Esophagus squamous epithelium (tissue), 5 donors: ENCODE measurements at regions not wholly inside any gene's neighbourhood (a gene's known extent, or its start where the extent isn't known, plus 50 kb on each side); places are given as distances from the start of the nearest gene placed in this dataset.
"Not testable (repeated sequence)": the region's sequence is repeated elsewhere in the genome, so short reads cannot be mapped to it uniquely, and the experiment has no call there.

Experiments
- DNase-seq: peaks from one replicate; lab custom pipeline; 2025; lab: John Stamatoyannopoulos, UW
- H3K27ac ChIP-seq, 4 donors: fragments of 200-600 bp; sonication (generic); one replicate each; pipeline ENCODE4 v1.5.1; 2016 to 2019; ENCODE audit warnings: mild to moderate bottlenecking in 1 of 4
- H3K27me3 ChIP-seq, 4 donors: fragments of 200-600 bp; sonication (generic); 1 replicate in 3 of 4; 2 replicates in 1 of 4; pipeline versions ENCODE4 v1.5.1 to v1.6.0; 2017 to 2021; ENCODE audit warnings: antibody characterized with exemption in 1 of 4
- H3K36me3 ChIP-seq, 3 donors: fragments of 200-600 bp; sonication (generic); one replicate each; pipeline ENCODE4 v1.5.1; 2016 to 2019
- H3K4me1 ChIP-seq, 3 donors: fragments of 200-600 bp; sonication (generic); one replicate each; pipeline ENCODE4 v1.5.1; 2017 to 2019
- H3K4me3 ChIP-seq, 4 donors: fragments of 200-600 bp; sonication (generic); 1 replicate in 3 of 4; 2 replicates in 1 of 4; pipeline ENCODE4 v1.5.1; 2016 to 2019; ENCODE audit warnings: mild to moderate bottlenecking in 2 of 4, moderate library complexity in 1 of 4
- H3K9me3 ChIP-seq, 3 donors: fragments of 200-600 bp; sonication (generic); one replicate each; pipeline ENCODE4 v1.5.1; 2016 to 2019
- POLR2A ChIP-seq, 4 donors: fragments of 450-650 bp; IDR thresholded peaks; one replicate each; pipeline ENCODE4 v1.6.1; 2017; ENCODE audit warnings: antibody characterized with exemption in 4 of 4, mild to moderate bottlenecking in 4 of 4, moderate library complexity in 3 of 4
- WGBS, 2 donors: methylation state at CpG; one replicate each; pipeline ENCODE4 v1.1.5; 2018; 5-methylcytosine and 5-hydroxymethylcytosine counted together
- intact Hi-C: fragments of 100-400 bp; cut with DNase I; formaldehyde crosslinking; loops from one replicate; pipeline ENCODE4 v1.15.0; 2022
- TF ChIP-seq, protein P1 (sequence below), 6 experiments: fragments of 450-650 bp in 4 of 6; fragments of 200-600 bp in 2 of 6; sonication (generic) in 2 of 6; IDR thresholded peaks; one replicate each; pipeline ENCODE4 v1.5.1; 2016 to 2019; ENCODE audit warnings: antibody characterized with exemption in 6 of 6, mild to moderate bottlenecking in 4 of 6, moderate library complexity in 4 of 6
- donor health status: DM: yes; HTN: yes; CAD: no.

GRCh38 chr5:40442346-40442745 lies 237.4 kb upstream of the PTGER4 start:
- DNase-seq = no peak
- TF ChIP-seq, protein P1, sequence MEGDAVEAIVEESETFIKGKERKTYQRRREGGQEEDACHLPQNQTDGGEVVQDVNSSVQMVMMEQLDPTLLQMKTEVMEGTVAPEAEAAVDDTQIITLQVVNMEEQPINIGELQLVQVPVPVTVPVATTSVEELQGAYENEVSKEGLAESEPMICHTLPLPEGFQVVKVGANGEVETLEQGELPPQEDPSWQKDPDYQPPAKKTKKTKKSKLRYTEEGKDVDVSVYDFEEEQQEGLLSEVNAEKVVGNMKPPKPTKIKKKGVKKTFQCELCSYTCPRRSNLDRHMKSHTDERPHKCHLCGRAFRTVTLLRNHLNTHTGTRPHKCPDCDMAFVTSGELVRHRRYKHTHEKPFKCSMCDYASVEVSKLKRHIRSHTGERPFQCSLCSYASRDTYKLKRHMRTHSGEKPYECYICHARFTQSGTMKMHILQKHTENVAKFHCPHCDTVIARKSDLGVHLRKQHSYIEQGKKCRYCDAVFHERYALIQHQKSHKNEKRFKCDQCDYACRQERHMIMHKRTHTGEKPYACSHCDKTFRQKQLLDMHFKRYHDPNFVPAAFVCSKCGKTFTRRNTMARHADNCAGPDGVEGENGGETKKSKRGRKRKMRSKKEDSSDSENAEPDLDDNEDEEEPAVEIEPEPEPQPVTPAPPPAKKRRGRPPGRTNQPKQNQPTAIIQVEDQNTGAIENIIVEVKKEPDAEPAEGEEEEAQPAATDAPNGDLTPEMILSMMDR (IDR thresholded peaks at IDR 0.05) = no peak
- TF ChIP-seq POLR2A (IDR thresholded peaks at IDR 0.05) = no peak
- Histone ChIP-seq H3K4me3 (no peak overlapping the region), H3K9me3 (no peaks in the 10 kb centered on the region), H3K27ac (no peak overlapping the region), H3K27me3 (no peaks in the 10 kb centered on the region), H3K4me1 (peaks cover 0 to 6% (median 0%) of the 10 kb centered on the region in 3 donors), H3K36me3 (no peaks in the 10 kb centered on the region)
- WGBS, 2 donors = 31 to 47% methylated on average over 2 of the region's 2 CpGs
- intact Hi-C loops = no loop called here

GRCh38 chr5:40441733-40442132 lies 238.0 kb upstream of the PTGER4 start:
- no peaks in the 10 kb centered on the region for H3K27me3 ChIP-seq
- intact Hi-C loops = no loop called here
- H3K27ac ChIP-seq = no peak overlapping the region

GRCh38 chr5:40440746-40441145 lies 239.0 kb upstream of the PTGER4 start:
- H3K9me3 ChIP-seq = no peaks in the 10 kb centered on the region
- TF ChIP-seq POLR2A (IDR thresholded peaks at IDR 0.05) = no peak
- TF ChIP-seq, protein P1 (IDR thresholded peaks at IDR 0.05) = no peak
- H3K27me3 ChIP-seq = no peaks in the 10 kb centered on the region
- 75 to 82% methylated on average over 1 of the region's 1 CpG for WGBS, 2 donors
- no peaks in the 10 kb centered on the region for H3K36me3 ChIP-seq
- H3K4me3 ChIP-seq = no peak overlapping the region
- intact Hi-C loops = no loop called here
- H3K27ac ChIP-seq = no peak overlapping the region
- no peak for DNase-seq
- peaks cover 0 to 6% (median 0%) of the 10 kb centered on the region in 3 donors for H3K4me1 ChIP-seq

More at GRCh38 chr5:40441733-40442132, 238.0 kb upstream of the PTGER4 start:
- no peak for DNase-seq
- TF ChIP-seq POLR2A (IDR thresholded peaks at IDR 0.05) = no peak
- TF ChIP-seq, protein P1 (IDR thresholded peaks at IDR 0.05) = no peak
- H3K4me1 ChIP-seq = peaks cover 0 to 6% (median 0%) of the 10 kb centered on the region in 3 donors
- H3K9me3 ChIP-seq = no peaks in the 10 kb centered on the region
- H3K36me3 ChIP-seq = no peaks in the 10 kb centered on the region
- 29 to 44% methylated on average over 4 of the region's 4 CpGs for WGBS, 2 donors
- H3K4me3 ChIP-seq = no peak overlapping the region

DNA sequence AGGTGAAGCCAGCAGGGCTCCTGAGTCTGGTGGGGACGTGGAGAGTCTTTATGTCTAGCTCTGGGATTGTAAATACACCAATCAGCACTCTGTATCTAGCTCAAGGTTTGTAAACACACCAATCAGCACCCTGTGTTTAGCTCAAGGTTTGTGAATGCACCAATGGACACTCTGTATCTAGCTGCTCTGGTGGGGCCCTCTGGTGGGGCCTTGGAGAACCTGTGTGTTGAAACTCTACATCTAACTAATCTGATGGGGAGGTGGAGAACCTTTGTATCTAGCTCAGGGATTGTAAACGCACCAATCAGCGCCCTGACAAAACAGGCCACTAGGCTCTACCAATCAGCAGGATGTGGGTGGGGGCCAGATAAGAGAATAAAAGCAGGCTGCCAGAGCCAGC lies 240.6 kb upstream of the PTGER4 start:
- intact Hi-C loops, H3K4me1 ChIP-seq, H3K9me3 ChIP-seq, H3K27ac ChIP-seq, H3K36me3 ChIP-seq, H3K4me3 ChIP-seq, DNase-seq, H3K27me3 ChIP-seq: not testable (repeated sequence)
- 90 to 92% methylated on average over 2 of the region's 3 CpGs for WGBS, 2 donors

DNA sequence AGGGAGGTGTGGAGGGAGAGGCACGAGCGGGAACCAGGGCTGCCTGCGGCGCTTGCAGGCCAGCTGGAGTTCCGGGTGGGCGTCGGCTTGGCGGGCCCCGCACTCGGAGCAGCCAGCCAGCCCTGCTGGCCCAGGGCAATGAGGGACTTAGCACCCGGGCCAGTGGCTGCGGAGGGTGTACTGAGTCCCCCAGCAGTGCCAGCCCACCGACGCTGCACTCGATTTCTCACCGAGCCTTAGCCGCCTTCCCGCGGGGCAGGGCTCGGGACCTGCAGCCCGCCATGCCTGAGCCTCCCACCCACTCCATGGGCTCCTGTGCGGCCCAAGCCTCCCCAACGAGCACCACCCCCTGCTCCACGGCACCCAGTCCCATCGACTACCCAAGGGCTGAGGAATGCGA lies 241.1 kb upstream of the PTGER4 start:
- H3K4me3 ChIP-seq, H3K27ac ChIP-seq, DNase-seq, H3K9me3 ChIP-seq, H3K36me3 ChIP-seq, intact Hi-C loops, H3K27me3 ChIP-seq, H3K4me1 ChIP-seq: not testable (repeated sequence)
- 90% methylated on average over 8 of the region's 26 CpGs; no CpG with 5 or more reads in 1 of the 2 donors for WGBS, 2 donors

DNA sequence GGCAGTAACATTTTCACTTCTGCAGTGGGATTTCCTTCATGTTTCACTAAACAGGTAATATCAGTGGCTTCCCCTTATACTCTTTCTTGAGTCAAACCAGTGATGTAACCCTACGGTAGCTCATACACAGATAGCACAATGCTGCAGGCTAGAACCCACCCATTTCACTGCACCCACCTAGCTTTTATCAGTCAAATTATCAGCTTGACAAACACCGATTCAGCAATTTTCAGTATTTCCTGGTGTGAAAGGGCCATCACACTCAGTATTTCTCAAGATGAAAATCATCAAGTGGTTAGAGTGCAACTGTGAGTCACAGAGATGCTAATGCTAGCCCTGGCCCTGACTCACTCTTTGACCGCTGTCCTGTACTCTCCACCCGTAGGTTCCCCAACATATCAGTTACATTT lies 242.3 kb upstream of the PTGER4 start:
- peaks cover 0 to 6% (median 0%) of the 10 kb centered on the region in 3 donors for H3K4me1 ChIP-seq
- H3K27me3 ChIP-seq = no peaks in the 10 kb centered on the region
- H3K27ac ChIP-seq = peak overlapping the region in 1 of 4 donors; percentile 23
- no peak overlapping the region for H3K4me3 ChIP-seq
- intact Hi-C loops = no loop called here
- no peak for DNase-seq
- 62 to 69% methylated on average over 4 of the region's 4 CpGs for WGBS, 2 donors
- no peaks in the 10 kb centered on the region for H3K36me3 ChIP-seq
- no peaks in the 10 kb centered on the region for H3K9me3 ChIP-seq
- no peak for TF ChIP-seq POLR2A (IDR thresholded peaks at IDR 0.05)
- TF ChIP-seq, protein P1 (IDR thresholded peaks at IDR 0.05) = no peak
